RWPE2 (cell line): ENCODE measurements at regions not wholly inside any gene's neighbourhood (a gene's known extent, or its start where the extent isn't known, plus 50 kb on each side); places are given as distances from the start of the nearest gene placed in this dataset.

Source experiments
- ATAC-seq: fragments of 200-7000 bp; cut with Tn5 transposase; 3 replicates; pipeline ENCODE4 v1.9.1; 2021; ENCODE audit warnings: low read depth
- DNase-seq: peaks from one replicate; pipeline ENCODE4 v3.0.0-alpha.2; 2020; ENCODE audit warnings: low spot score
- H3K27ac ChIP-seq: fragments of 450-650 bp; 2 replicates; pipeline ENCODE4 v1.5.1; 2017; ENCODE audit warnings: mild to moderate bottlenecking; ENCODE audit not compliant: poor library complexity, severe bottlenecking
- H3K27me3 ChIP-seq: fragments of 250-450 bp; sonication (Bioruptor Pico); 2 replicates; pipeline ENCODE4 v1.5.1; 2021; ENCODE audit warnings: mild to moderate bottlenecking, moderate library complexity; ENCODE audit not compliant: insufficient read depth, poor library complexity, severe bottlenecking
- H3K36me3 ChIP-seq: fragments of 250-450 bp; sonication (Bioruptor Pico); 2 replicates; pipeline ENCODE4 v1.5.1; 2020; ENCODE audit warnings: low read depth, mild to moderate bottlenecking, moderate library complexity
- H3K4me1 ChIP-seq: fragments of 250-450 bp; sonication (Bioruptor Pico); 2 replicates; pipeline ENCODE4 v1.5.1; 2021; ENCODE audit warnings: mild to moderate bottlenecking, moderate library complexity; ENCODE audit not compliant: insufficient read depth, poor library complexity, severe bottlenecking
- H3K4me3 ChIP-seq: fragments of 250-450 bp; sonication (Bioruptor Pico); 2 replicates; pipeline ENCODE4 v1.5.1; 2021; ENCODE audit warnings: mild to moderate bottlenecking, moderate library complexity; ENCODE audit not compliant: severe bottlenecking
- H3K9me3 ChIP-seq: fragments of 250-450 bp; sonication (Bioruptor Pico); 2 replicates; pipeline ENCODE4 v1.5.1; 2021; ENCODE audit warnings: mild to moderate bottlenecking, moderate library complexity; ENCODE audit not compliant: severe bottlenecking
- TF ChIP-seq, protein P1 (sequence below): fragments of 450-650 bp; IDR thresholded peaks from one replicate; pipeline ENCODE4 v1.5.1; 2017; ENCODE audit warnings: mild to moderate bottlenecking, moderate library complexity; ENCODE audit not compliant: poor library complexity, severe bottlenecking

DNA sequence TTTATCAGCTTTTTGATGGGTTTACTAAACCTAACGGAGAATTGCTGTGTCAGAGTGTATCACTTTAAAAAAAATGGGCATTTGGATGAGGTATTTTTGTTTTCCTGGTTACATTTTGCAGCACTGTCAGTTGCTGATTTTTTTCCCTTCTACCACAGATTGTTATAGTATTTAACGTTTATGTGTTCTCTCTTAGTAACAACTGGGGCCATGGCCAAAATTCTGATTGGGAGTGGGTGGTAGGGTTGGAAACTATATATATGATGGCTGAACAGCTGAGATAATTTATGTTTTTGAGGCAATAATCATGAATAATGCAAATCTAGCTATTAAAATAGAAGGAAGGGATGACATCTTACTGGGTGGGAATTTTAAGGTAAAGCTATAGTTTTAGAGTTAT, 229.4 kb upstream of the SUCLG2 start:
- H3K4me1 ChIP-seq: no peaks in the 10 kb centered on the region
- no peak for ATAC-seq
- TF ChIP-seq, protein P1, sequence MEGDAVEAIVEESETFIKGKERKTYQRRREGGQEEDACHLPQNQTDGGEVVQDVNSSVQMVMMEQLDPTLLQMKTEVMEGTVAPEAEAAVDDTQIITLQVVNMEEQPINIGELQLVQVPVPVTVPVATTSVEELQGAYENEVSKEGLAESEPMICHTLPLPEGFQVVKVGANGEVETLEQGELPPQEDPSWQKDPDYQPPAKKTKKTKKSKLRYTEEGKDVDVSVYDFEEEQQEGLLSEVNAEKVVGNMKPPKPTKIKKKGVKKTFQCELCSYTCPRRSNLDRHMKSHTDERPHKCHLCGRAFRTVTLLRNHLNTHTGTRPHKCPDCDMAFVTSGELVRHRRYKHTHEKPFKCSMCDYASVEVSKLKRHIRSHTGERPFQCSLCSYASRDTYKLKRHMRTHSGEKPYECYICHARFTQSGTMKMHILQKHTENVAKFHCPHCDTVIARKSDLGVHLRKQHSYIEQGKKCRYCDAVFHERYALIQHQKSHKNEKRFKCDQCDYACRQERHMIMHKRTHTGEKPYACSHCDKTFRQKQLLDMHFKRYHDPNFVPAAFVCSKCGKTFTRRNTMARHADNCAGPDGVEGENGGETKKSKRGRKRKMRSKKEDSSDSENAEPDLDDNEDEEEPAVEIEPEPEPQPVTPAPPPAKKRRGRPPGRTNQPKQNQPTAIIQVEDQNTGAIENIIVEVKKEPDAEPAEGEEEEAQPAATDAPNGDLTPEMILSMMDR: no peak
- H3K36me3 ChIP-seq: no peaks in the 10 kb centered on the region
- no peaks in the 10 kb centered on the region for H3K9me3 ChIP-seq
- DNase-seq: no peak
- no peak overlapping the region for H3K4me3 ChIP-seq
- no peak overlapping the region for H3K27ac ChIP-seq
- H3K27me3 ChIP-seq: no peaks in the 10 kb centered on the region

DNA sequence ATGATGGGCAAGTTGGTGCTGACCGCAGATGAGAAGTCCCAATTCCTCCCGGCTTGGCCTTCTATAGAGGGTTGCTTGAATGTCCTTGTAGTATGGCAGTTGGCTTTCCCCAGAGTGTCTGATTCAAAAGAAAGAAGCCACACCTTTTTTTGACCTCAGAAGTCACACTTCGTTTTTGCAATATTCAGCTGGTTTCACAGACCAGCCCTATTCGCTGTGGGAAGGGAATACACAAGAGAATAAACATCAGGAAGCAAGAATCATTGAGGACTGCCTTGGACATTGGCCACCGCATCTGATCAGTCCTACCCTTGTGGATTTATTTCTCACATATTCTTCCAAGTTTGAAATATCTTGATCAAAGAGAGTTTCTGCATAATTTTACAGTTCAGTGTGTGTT, 228.6 kb upstream of the SUCLG2 start:
- Histone ChIP-seq H3K27me3 (no peaks in the 10 kb centered on the region), H3K4me1 (no peaks in the 10 kb centered on the region), H3K9me3 (no peaks in the 10 kb centered on the region), H3K36me3 (no peaks in the 10 kb centered on the region), H3K4me3 (no peak overlapping the region), H3K27ac (no peak overlapping the region)
- no peak for ATAC-seq
- TF ChIP-seq, protein P1: no peak
- DNase-seq: no peak

DNA sequence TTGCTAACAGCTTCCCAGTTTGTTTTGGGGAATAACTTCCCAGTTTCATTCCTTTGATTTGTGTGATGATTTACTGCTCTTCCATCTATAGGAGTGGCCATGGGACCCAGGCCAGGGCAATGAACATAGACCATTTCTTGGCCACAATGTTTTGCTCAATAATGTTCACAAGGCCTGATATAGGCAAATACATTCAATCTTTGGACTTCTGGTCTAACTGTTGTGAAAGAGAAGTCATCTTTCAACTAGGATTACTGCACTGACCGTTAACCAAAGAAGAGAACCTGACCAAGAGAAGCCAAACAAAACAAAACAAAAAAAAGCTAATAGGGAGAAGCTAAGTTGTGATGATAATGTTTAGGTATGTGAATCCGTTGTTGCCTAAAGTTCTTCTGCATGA, 221.8 kb upstream of the SUCLG2 start:
- no peak overlapping the region for H3K4me3 ChIP-seq
- DNase-seq (no peak), ATAC-seq (no peak)
- TF ChIP-seq, protein P1: no peak
- no peaks in the 10 kb centered on the region for H3K36me3 ChIP-seq
- H3K27me3 ChIP-seq: no peaks in the 10 kb centered on the region
- no peak overlapping the region for H3K27ac ChIP-seq
- H3K4me1 ChIP-seq: no peaks in the 10 kb centered on the region
- H3K9me3 ChIP-seq: no peaks in the 10 kb centered on the region

DNA sequence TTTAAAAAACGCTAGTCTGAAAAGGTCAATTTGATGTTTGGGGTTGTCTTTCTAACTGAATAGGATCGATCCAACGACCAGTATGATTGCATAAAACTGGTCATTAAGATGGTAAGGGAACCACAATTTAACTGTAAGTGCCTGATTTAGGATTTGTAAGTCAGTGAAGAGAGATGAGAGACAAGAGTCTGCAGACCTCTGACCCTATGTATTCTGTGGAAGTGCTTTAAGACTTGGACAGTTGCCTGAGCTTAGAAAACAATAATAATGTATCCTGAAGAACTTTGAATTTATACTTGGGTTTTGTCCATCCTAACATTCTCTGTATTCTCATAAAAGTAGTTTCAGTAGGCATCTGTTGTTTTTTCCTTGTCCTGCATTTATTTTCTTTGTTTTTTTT, 221.4 kb upstream of the SUCLG2 start:
- ATAC-seq (no peak), DNase-seq (no peak)
- Histone ChIP-seq H3K36me3 (no peaks in the 10 kb centered on the region), H3K9me3 (no peaks in the 10 kb centered on the region), H3K27me3 (no peaks in the 10 kb centered on the region), H3K27ac (no peak overlapping the region), H3K4me3 (no peak overlapping the region), H3K4me1 (no peaks in the 10 kb centered on the region)
- TF ChIP-seq, protein P1: no peak

DNA sequence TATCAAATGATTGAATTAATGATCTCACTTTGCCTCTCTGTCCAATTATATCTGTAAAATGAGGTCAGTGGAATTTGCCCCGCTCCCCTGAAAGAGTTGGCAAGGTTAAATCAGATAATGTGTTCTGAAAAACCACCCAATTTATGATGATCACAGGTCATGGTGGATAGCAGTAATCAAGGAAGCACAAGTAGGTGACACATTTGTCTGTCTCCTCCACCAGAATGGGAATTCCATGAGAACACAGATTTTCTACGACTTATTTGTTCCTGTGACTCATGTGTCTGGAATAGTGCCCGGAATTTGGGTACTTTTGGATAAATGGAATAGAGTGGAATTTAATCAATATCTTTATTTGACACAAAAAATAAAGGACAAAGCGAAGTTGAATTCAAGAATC, 220.9 kb upstream of the SUCLG2 start:
- TF ChIP-seq, protein P1: no peak
- no peak overlapping the region for H3K4me3 ChIP-seq
- no peaks in the 10 kb centered on the region for H3K9me3 ChIP-seq
- no peaks in the 10 kb centered on the region for H3K27me3 ChIP-seq
- H3K27ac ChIP-seq: no peak overlapping the region
- ATAC-seq: no peak
- DNase-seq: no peak
- no peaks in the 10 kb centered on the region for H3K4me1 ChIP-seq
- no peaks in the 10 kb centered on the region for H3K36me3 ChIP-seq
